Limb (tissue), 2 donors: ENCODE measurements at regions not wholly inside any gene's neighbourhood (a gene's known extent, or its start where the extent isn't known, plus 50 kb on each side); places are given as distances from the start of the nearest gene placed in this dataset.
"Not testable (repeated sequence)": the region's sequence is repeated elsewhere in the genome, so short reads cannot be mapped to it uniquely, and the experiment has no call there.

Experiments used
- DNase-seq, 2 donors: peaks; one replicate each; pipeline ENCODE4 v3.0.0-alpha.2; 2016; ENCODE audit errors: extremely low spot score in 2 of 2

GRCh38 chr20:53819973-53820451 lies 226.4 kb upstream of the ZNF217 start:
- no peak for DNase-seq

GRCh38 chr20:53818457-53819177 lies 225.0 kb upstream of the ZNF217 start:
- DNase-seq, result no peak

GRCh38 chr20:53817513-53817912 lies 223.9 kb upstream of the ZNF217 start:
- DNase-seq, result not testable (repeated sequence)

- no peak for DNase-seq
These were observed 223.3 kb upstream of the ZNF217 start for GRCh38 chr20:53816872-53817398.

GRCh38 chr20:53815509-53815908 lies 221.9 kb upstream of the ZNF217 start:
- no peak for DNase-seq

GRCh38 chr20:53814060-53814459 lies 220.4 kb upstream of the ZNF217 start:
- DNase-seq, result no peak

GRCh38 chr20:53813636-53814035 lies 220.0 kb upstream of the ZNF217 start:
- DNase-seq, result no peak

- no peak for DNase-seq
These were observed 217.9 kb upstream of the ZNF217 start for GRCh38 chr20:53811577-53811976.

- no peak for DNase-seq
These were observed 217.2 kb upstream of the ZNF217 start for GRCh38 chr20:53810661-53811355.

GRCh38 chr20:53809728-53810365 lies 216.2 kb upstream of the ZNF217 start:
- DNase-seq, result no peak

GRCh38 chr20:53809217-53809616 lies 215.6 kb upstream of the ZNF217 start:
- no peak for DNase-seq

GRCh38 chr20:53808733-53809132 lies 215.1 kb upstream of the ZNF217 start:
- DNase-seq, result no peak

GRCh38 chr20:53808302-53808701 lies 214.7 kb upstream of the ZNF217 start:
- DNase-seq, result not testable (repeated sequence)

- no peak for DNase-seq
These were observed 213.2 kb upstream of the ZNF217 start for GRCh38 chr20:53806683-53807401.

- DNase-seq, result no peak
These were observed 212.3 kb upstream of the ZNF217 start for GRCh38 chr20:53805895-53806384.

GRCh38 chr20:53804920-53805894 lies 211.6 kb upstream of the ZNF217 start:
- no peak for DNase-seq

- DNase-seq, result not testable (repeated sequence)
These were observed 210.7 kb upstream of the ZNF217 start for GRCh38 chr20:53804308-53804707.

GRCh38 chr20:53803492-53804155 lies 210.0 kb upstream of the ZNF217 start:
- no peak for DNase-seq

- DNase-seq, result no peak
These were observed 208.2 kb upstream of the ZNF217 start for GRCh38 chr20:53801609-53802370.
